ENCODE measurements at regions not wholly inside any gene's neighbourhood (a gene's known extent, or its start where the extent isn't known, plus 50 kb on each side); places are given as distances from the start of the nearest gene placed in this dataset.

GRCh38 chr2:18378020-18378653 is 182.3 kb downstream of the RDH14 start:
- DNase-seq (ENCODE audit: low read depth), result no peak

DNA sequence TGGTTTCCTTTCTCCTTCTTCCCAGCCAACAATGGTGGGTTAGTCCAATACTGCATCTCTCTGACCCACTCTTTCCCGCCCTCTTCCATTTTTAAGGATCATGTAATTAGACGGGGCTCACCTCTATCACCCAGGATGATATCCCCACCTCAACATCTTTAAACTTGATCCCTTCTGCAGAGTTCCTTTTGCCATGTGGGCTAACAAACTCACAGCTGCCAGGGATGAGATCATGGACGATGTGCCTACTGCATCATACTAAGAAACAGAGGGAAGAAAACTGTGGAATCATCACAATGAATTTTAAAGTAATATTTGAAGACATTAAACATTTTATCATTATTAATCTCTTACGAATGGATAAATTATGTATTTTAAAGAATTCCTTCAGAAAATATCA is 183.5 kb downstream of the RDH14 start:
- no peak for DNase-seq (ENCODE audit: low read depth)

- DNase-seq (ENCODE audit: low read depth), result peak; percentile 10
These were observed 186.8 kb downstream of the RDH14 start for GRCh38 chr2:18373664-18374063.

GRCh38 chr2:18373081-18373480 is 187.4 kb downstream of the RDH14 start:
- no peak for DNase-seq (ENCODE audit: low read depth)

GRCh38 chr2:18372641-18373040 is 187.8 kb downstream of the RDH14 start:
- no peak for DNase-seq (ENCODE audit: low read depth)

- DNase-seq (ENCODE audit: low read depth), result no peak
These were observed 190.7 kb downstream of the RDH14 start for GRCh38 chr2:18369760-18370159.

DNA sequence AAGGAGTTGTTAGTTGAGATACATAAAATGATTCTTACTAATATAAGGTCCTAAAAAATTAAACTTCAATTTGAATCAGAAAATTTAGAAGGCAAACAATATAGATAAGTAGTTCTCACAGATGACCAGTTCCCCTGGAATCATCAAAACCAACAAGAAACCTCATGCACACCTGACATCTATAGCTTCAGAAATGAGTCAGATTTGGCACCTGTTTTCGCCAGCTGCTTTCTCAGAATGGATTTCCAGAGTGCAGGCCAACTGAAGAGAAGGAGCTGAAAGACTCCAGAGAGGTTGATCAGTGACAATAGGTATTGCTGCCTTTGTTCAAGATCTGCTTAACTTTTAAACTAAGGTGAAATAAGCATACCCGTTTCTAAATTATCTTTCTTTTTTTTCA is 192.4 kb downstream of the RDH14 start:
- no peak for DNase-seq (ENCODE audit: low read depth)

DNA sequence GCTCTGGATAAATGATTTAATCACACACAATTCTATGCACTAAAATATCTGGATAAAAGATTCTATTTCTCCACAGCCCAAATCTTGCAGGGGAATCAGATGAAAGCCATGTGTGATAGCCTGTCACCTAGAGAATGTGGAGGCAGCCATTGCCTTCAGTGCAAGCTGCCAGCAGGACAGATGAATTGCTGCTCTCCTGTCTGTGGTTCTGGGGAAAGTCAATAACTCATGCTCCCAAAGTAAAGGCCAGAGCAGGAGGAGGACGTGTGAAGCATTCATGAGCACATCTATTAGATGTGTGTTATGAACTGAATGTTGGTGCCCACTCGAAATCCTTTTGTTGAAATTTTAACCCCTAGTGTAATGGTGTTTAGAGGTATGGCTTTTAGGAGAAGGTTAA is 195.1 kb downstream of the RDH14 start:
- DNase-seq (ENCODE audit: low read depth), result no peak

DNA sequence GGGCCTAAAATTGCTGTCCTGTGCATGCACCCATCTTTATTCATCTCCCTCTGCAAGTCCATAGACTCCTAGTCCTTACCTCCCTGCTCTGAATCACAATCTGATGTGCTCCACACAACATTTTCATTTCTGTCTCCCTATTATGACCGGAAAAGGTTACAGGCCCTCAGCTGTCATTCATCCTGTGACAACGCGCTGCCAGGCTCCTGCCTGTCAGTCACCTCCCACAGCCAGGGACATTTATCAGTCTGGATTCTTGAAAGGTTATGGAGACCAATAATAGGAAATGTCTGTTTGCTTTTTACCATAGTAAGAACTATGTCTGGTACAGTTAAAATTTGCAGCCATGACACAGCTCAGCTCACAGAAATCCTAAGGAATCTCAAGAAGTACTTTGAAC is 197.1 kb downstream of the RDH14 start:
- DNase-seq (ENCODE audit: low read depth), result no peak

- no peak for DNase-seq (ENCODE audit: low read depth)
These were observed 197.8 kb downstream of the RDH14 start for GRCh38 chr2:18362696-18363095.

GRCh38 chr2:18357537-18357936 is 202.9 kb downstream of the RDH14 start:
- DNase-seq (ENCODE audit: low read depth), result no peak

DNA sequence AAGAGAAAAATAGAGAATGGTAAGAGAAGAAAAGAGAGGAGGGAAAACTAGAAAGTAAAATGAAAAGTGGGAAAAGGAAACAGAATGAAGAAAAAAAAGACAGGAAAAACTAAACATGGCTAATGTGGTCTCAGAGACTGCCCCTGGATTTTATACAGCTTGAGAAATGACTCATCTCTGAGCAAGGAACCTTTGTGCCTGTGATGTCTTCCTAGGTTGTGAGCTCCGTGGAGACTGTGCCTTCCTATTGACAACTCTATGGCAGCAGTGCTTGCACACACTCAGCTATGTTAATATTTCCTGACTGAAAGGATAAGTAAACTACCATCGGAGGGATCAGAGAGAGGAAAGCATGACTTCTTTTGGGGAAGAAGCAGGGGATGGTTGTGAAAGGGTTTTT is 203.8 kb downstream of the RDH14 start:
- no peak for DNase-seq (ENCODE audit: low read depth)

DNA sequence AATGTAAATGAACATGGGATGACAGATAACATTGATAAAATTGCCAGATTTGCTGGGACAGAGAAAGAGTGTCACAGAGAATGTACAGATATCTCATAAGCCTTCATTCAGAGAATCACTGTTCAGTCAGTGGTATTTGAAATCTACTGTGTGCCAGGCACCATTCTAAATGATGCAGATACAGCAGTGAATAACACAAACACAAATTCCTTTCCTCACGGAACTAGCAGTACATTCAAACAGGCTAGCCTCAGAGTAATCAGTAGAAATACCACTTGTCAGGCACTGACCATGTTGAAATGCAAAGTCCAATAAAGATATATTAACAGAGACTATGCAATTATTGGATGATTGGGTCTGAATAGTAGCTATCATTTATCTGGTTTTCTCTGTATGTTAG is 211.0 kb downstream of the RDH14 start:
- no peak for DNase-seq (ENCODE audit: low read depth)

- no peak for DNase-seq (ENCODE audit: low read depth)
These were observed 213.6 kb downstream of the RDH14 start for GRCh38 chr2:18346874-18347273.

DNA sequence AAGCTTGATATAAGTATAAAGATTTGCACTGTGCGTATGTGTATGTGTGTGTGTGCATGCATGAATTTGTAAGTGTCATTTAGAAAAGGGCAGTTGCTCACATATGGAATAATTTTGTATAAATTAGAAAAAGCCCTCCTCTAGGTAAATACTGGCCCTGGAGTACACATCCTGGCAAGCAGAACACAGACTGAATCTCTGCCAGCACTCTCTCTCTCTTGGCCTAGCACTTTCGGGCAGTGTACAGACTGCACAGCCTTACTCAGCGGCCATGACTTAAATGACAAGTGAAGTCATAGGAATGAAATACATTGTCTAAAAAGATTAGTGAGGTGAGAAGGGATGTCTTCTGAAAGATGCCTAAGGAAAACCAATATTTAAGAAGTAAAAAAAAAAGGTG is 214.1 kb downstream of the RDH14 start:
- DNase-seq (ENCODE audit: low read depth), result no peak

DNA sequence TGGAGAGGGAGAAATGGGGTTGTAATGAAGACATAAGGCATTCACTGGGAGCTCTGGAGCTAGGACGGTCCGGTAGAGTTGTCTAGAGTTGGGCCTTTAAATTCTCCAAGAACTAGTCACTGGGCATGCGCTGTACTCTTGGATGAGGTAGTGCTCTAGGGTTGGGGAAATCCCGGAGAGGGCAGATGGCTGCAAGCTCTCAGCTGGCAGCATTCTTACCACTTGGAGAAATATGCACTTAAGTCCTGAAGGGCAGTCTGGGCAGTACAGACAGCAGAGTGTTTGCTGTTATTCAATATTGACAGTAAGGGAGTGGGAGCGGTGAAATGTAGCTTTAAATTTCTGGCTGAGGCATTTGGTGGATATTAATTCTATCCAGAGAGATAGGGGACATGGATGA is 214.6 kb downstream of the RDH14 start:
- no peak for DNase-seq (ENCODE audit: low read depth)

DNA sequence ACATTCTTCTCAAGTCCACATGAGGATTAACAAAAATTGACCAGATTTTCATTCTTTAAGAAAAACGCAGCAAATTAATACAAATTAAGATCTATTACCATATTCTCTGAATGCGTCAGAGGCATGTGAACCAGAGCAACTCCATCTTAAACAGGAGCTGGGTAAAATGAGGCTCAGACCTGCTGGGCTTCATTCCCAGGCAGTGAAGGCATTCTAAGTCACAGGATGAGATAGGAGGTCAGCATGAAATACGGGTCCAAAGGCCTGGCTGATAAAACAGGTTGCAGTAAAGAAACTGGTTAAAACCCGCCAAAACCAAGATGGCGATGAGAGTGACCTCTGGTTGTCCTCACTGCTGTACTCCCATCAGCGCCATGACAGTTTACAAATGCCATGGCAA is 217.6 kb downstream of the RDH14 start:
- DNase-seq (ENCODE audit: low read depth), result no peak

DNA sequence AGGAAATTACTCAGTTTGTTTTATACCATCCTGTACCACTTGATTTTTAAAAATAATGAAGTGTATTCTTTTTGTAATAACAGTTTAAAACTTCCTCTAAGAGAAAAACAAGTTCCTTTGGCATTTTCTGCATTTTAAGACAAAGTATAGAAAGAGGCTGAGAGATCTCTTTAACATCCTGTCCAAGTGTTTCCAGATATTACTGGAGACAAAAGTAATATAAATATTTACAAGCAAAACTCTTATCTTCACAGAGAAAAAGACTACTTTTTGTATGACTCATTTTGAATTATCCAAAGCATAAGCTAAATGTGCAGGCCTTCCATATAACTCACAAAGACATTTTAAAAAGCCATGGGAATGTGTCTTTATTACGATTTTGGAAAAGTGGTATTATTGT is 221.1 kb downstream of the RDH14 start:
- DNase-seq (ENCODE audit: low read depth), result no peak

DNA sequence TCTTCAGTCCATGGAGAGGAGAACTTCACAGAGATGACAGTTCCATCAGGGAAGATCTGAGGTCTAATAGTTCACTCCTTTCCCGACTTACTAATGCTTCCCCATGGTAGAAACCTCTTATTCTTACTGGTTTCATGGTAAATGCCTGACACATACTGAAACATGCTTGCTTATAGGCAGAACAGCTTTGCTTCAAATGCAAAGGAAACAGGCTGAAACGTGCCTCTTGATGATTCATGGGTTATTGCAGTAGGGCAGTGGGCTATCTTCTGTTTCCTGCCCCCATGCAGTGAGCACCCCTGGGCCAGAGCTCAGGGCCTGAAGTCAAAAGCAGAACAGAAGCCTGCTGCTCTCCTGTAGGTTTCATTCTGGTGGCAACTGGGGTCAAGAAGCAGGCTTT is 223.5 kb downstream of the RDH14 start:
- DNase-seq (ENCODE audit: low read depth), result no peak

DNA sequence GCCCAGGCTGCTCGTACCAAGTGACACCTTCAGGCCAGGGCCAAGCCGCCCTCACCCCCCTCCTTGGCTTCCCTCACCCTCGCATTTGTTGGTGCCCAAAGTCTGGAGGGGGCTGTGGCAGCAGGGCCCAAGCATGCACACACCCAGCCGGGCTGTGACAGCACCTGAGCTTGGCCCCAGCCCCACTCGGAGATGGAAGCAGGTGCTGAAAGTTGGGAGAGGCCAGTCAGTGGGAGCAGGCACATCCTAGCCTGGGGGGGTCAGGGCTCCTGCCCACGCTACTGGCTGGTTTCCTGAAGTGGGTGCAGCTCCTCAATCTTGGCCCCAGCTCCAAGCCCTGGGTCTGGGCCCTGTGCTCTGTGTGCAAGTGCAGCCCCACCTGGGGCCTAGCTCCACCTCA is 228.0 kb downstream of the RDH14 start:
- no peak for DNase-seq (ENCODE audit: low read depth)

DNA sequence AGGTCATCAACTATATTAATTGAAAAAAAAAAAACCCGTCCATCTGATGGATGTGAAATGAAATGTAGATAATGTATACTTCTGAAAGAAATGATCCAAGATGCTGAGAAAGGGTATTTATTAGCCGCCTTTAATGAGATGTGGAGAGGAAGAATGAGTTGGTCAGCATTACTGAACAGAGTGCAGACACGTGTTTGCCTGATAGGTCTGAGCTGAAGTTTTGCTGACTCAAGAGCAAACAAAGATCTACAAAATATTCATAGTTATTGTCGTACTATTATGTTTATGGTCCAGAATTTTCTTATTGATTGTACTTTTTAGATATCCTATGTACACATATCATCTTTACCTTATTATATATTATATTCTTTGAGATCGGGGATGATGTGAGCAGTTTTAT is 235.3 kb downstream of the RDH14 start:
- DNase-seq (ENCODE audit: low read depth), result no peak

DNA sequence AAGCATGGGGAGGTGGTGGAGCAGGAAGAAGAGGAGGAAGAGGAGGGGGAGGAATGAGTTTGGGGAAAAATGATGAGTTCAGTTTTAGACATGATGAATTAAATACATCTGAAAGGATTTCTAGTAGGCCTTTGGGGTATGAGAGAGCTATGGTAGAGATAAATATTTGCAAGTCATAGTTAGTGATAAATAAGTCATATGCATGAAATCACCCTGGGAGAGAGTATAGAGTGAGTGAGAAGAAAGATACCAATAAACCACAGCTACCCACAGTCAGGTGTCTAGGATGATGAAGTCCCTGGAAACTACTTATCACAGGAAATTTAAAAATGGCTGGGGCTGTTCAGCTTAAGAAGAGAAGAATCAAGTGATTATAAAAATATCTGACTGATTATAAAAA is 240.5 kb downstream of the RDH14 start:
- no peak for DNase-seq (ENCODE audit: low read depth)

GRCh38 chr2:18317017-18317416 is 243.4 kb downstream of the RDH14 start:
- no peak for DNase-seq (ENCODE audit: low read depth)

GRCh38 chr2:18312818-18313217 is 247.6 kb downstream of the RDH14 start:
- DNase-seq (ENCODE audit: low read depth), result no peak

All from fibroblast of the conjunctiva (primary cell).